Upper lobe of left lung (tissue), 6 donors: ENCODE measurements at regions not wholly inside any gene's neighbourhood (a gene's known extent, or its start where the extent isn't known, plus 50 kb on each side); places are given as distances from the start of the nearest gene placed in this dataset.

Source experiments
- ATAC-seq, 2 donors: fragments of 200-7000 bp; cut with Tn5 transposase; one replicate each; pipeline ENCODE4 v1.9.1; 2022; ENCODE audit warnings: mild to moderate bottlenecking in 2 of 2, moderate library complexity in 2 of 2; ENCODE audit not compliant: low FRiP score in 2 of 2
- DNase-seq, 2 donors: peaks; one replicate each; pipeline ENCODE4 v3.0.0-alpha.2; 2019 to 2020
- H3K27ac ChIP-seq, 4 donors: fragments of 200-600 bp; sonication (generic); one replicate each; pipeline ENCODE4 v1.5.1; 2016 to 2019
- H3K27me3 ChIP-seq, 4 donors: fragments of 200-600 bp; sonication (generic); one replicate each; pipeline ENCODE4 v1.5.1; 2017 to 2019
- H3K36me3 ChIP-seq, 4 donors: fragments of 200-600 bp; sonication (generic); one replicate each; pipeline ENCODE4 v1.5.1; 2016 to 2019
- H3K4me1 ChIP-seq, 4 donors: fragments of 200-600 bp; sonication (generic); one replicate each; pipeline ENCODE4 v1.5.1; 2018 to 2019
- H3K4me3 ChIP-seq, 4 donors: fragments of 200-600 bp; sonication (generic); one replicate each; pipeline ENCODE4 v1.5.1; 2017 to 2019; ENCODE audit warnings: mild to moderate bottlenecking in 2 of 4, moderate library complexity in 1 of 4
- H3K9me3 ChIP-seq, 4 donors: fragments of 200-600 bp; sonication (generic); one replicate each; pipeline ENCODE4 v1.5.1; 2018 to 2019
- EP300 ChIP-seq, 4 donors: sonication (generic); formaldehyde crosslinking; IDR thresholded peaks; one replicate each; pipeline ENCODE4 v1.5.1; 2017; ENCODE audit warnings: antibody characterized with exemption in 4 of 4, control low read depth in 2 of 4
- POLR2A ChIP-seq, 4 donors: fragments of 450-650 bp; IDR thresholded peaks; one replicate each; pipeline ENCODE4 v1.5.1; 2016 to 2017; ENCODE audit warnings: antibody characterized with exemption in 4 of 4, mild to moderate bottlenecking in 2 of 4
- POLR2AphosphoS5 ChIP-seq, 2 donors: sonication (generic); formaldehyde crosslinking; IDR thresholded peaks; one replicate each; pipeline ENCODE4 v1.5.1; 2017; ENCODE audit warnings: antibody characterized with exemption in 2 of 2
- WGBS, 2 donors: methylation state at CpG; one replicate each; pipeline ENCODE4 v1.1.5; 2017 to 2018; 5-methylcytosine and 5-hydroxymethylcytosine counted together
- TF ChIP-seq, protein P1 (sequence below), 6 experiments: fragments of 450-650 bp in 4 of 6; fragments of 200-600 bp in 2 of 6; sonication (generic) in 2 of 6; IDR thresholded peaks; one replicate each; pipeline ENCODE4 v1.5.1; 2016 to 2019; ENCODE audit warnings: antibody characterized with exemption in 6 of 6
- donor health status: DM: no; HTN: no; CAD: no; lungs with moderate emphysema.
- donor health status: DM: no; HTN: yes; CAD: no; lungs with severe emphysema.

DNA sequence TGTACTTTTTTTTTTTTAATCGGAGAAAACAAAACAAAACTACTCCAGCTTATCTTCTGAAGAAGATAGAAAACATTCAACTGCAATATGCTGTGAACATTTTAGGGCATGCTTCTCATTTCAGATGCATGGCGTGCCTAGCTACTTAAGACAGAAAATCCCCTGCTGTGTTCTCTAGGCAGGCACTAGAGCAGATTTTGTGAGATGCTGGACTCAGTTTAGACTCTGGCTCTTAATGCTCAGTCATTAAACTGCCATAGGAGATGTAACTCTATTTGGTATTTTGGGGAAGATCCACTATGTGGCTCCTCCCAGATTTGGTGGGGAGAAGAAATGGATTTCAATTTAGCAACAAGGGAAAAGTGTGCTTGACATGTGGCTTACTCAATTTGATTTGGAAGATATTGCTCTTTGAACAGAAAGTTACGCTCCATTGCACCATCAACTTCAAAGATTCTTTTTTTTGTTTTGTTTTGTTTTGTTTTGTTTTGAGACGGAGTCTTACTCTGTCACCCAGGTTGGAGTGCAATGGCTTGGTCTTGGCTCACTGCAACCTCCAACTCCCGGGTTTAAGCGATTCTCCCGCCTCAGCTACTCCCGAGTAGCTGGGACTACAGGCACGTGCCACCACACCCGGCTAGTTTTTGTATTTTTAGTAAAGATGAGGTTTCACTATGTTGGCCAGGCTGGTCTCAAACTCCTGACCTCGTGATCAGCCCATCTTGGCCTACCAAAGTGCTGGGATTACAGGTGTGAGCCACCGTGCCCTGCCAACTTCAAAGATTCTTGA is 62.0 kb upstream of the LEKR1 start:
- DNase-seq, result no peak

DNA sequence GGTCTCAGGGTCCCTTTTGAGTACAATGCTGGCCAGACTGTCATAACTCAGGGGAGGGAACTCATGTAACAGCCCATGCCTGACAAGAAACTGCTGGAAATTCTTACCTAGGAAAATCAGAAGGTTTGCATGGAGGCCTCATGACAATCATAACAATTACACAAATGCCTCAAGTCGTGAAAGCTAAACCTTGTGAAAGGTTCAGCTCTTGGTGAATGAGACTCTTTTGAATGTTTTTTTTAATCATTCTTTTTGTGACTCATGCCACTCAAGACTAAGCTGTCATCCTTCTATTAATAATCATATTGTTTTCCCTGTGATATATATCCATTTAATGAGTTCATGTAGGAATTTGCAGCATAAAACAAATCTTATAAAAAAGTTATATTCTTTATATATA is 61.4 kb upstream of the LEKR1 start:
- Histone ChIP-seq H3K27me3 (no peaks in the 10 kb centered on the region), H3K4me1 (no peaks in the 10 kb centered on the region), H3K36me3 (no peaks in the 10 kb centered on the region), H3K9me3 (no peaks in the 10 kb centered on the region), H3K27ac (no peak overlapping the region), H3K4me3 (no peak overlapping the region)
- WGBS, 2 donors, result 55 to 68% methylated on average over 1 of the region's 1 CpG
- DNase-seq, result no peak
- TF ChIP-seq, protein P1, sequence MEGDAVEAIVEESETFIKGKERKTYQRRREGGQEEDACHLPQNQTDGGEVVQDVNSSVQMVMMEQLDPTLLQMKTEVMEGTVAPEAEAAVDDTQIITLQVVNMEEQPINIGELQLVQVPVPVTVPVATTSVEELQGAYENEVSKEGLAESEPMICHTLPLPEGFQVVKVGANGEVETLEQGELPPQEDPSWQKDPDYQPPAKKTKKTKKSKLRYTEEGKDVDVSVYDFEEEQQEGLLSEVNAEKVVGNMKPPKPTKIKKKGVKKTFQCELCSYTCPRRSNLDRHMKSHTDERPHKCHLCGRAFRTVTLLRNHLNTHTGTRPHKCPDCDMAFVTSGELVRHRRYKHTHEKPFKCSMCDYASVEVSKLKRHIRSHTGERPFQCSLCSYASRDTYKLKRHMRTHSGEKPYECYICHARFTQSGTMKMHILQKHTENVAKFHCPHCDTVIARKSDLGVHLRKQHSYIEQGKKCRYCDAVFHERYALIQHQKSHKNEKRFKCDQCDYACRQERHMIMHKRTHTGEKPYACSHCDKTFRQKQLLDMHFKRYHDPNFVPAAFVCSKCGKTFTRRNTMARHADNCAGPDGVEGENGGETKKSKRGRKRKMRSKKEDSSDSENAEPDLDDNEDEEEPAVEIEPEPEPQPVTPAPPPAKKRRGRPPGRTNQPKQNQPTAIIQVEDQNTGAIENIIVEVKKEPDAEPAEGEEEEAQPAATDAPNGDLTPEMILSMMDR (IDR thresholded peaks at IDR 0.05), result no peak
- TF ChIP-seq POLR2A (IDR thresholded peaks at IDR 0.05), result no peak
- no peak for TF ChIP-seq EP300 (IDR thresholded peaks at IDR 0.05)
- no peak for TF ChIP-seq POLR2AphosphoS5 (IDR thresholded peaks at IDR 0.05)
- no peak for ATAC-seq

More for the DNA sequence above, 62.0 kb upstream of the LEKR1 start:
- H3K27ac ChIP-seq, result no peak overlapping the region
- TF ChIP-seq EP300 (IDR thresholded peaks at IDR 0.05) (no peak), POLR2A (IDR thresholded peaks at IDR 0.05) (no peak)
- TF ChIP-seq, protein P1 (IDR thresholded peaks at IDR 0.05), result no peak
- no peak overlapping the region for H3K4me3 ChIP-seq
- WGBS, 2 donors, result 89% methylated on average over 12 of the region's 12 CpGs
- H3K9me3 ChIP-seq, result no peaks in the 10 kb centered on the region
- no peaks in the 10 kb centered on the region for H3K27me3 ChIP-seq
- no peaks in the 10 kb centered on the region for H3K36me3 ChIP-seq
- ATAC-seq, result no peak
- H3K4me1 ChIP-seq, result no peaks in the 10 kb centered on the region

DNA sequence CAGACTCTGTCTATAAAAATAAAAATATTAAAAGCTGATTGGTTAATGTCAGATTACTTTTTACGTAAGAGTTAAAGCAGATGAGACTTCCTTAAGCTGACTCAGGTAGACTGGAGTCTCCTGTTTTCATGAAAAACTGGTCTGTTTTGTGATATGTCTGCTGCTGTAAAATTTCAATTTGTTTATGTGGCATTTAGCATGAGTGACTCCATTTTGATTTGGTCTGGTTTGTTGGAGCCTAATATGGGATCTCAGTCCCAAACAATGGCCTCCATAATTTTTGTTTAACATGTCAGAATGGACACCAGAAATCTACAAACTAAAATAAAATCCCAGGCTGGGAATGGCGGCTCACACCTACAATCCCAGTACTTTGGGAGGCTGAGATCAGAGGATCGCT is 57.8 kb upstream of the LEKR1 start:
- H3K9me3 ChIP-seq, result no peaks in the 10 kb centered on the region
- TF ChIP-seq POLR2AphosphoS5 (IDR thresholded peaks at IDR 0.05) (no peak), EP300 (IDR thresholded peaks at IDR 0.05) (no peak), POLR2A (IDR thresholded peaks at IDR 0.05) (no peak)
- TF ChIP-seq, protein P1 (IDR thresholded peaks at IDR 0.05), result no peak
- no peaks in the 10 kb centered on the region for H3K36me3 ChIP-seq
- DNase-seq (no peak), ATAC-seq (no peak)
- H3K4me1 ChIP-seq, result no peaks in the 10 kb centered on the region
- WGBS, 2 donors, result 93 to 99% methylated on average over 3 of the region's 3 CpGs
- H3K27ac ChIP-seq, result no peak overlapping the region
- H3K4me3 ChIP-seq, result no peak overlapping the region
- no peaks in the 10 kb centered on the region for H3K27me3 ChIP-seq

DNA sequence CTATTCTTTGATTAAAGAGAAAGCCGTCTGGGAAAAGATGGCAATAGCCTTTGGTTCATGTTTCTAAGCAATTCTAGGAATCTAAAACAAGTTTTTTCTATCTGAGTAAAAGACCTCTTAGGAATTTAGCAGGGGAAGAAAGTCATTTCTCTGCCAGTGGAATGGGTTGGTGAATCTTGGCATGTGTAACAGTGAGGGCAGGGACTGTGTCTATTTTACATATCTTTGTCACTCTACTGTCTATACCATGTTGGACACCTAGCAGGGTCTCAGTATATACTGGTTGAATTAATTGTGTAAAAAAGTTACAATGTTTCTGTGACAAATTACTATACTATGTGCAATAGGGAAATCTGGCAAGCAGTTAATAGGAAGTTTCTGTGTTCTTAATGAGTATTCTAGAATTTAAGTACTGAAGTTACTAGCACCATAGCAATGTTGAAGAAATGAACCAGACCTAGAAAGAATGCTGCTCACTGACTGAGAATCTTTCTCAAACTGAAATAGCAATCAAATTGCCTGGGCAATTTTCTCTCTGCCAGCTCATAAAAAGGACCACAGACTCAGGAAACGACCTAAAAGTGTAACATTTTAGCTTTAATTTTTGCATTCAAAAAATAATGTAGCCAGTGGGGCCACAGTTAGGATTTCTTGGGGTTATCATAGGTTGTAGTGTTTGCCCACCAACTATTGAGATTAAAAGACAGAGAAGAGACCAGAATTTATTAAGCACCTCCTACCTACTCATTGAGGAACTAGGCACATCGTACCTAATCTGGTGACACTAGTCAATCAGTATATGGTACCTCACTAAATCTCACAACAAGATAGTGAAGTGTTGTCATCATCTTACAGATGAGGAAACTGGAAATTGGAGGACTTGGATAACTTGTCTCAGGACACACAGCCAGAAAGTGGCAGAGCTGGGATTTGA is 56.2 kb upstream of the LEKR1 start:
- H3K27ac ChIP-seq, result no peak overlapping the region
- WGBS, 2 donors, result 80 to 81% methylated on average over 3 of the region's 3 CpGs
- DNase-seq, result no peak
- no peak for ATAC-seq
- H3K4me1 ChIP-seq, result no peaks in the 10 kb centered on the region
- H3K9me3 ChIP-seq, result no peaks in the 10 kb centered on the region
- no peaks in the 10 kb centered on the region for H3K27me3 ChIP-seq
- TF ChIP-seq POLR2AphosphoS5 (IDR thresholded peaks at IDR 0.05), result no peak
- no peak for TF ChIP-seq EP300 (IDR thresholded peaks at IDR 0.05)
- no peak for TF ChIP-seq POLR2A (IDR thresholded peaks at IDR 0.05)
- TF ChIP-seq, protein P1 (IDR thresholded peaks at IDR 0.05), result no peak
- H3K4me3 ChIP-seq, result no peak overlapping the region
- H3K36me3 ChIP-seq, result no peaks in the 10 kb centered on the region
